SK-N-SH treated with all-trans-retinoic acid at 6 μM for 48 hours (cell line): ENCODE measurements at regions not wholly inside any gene's neighbourhood (a gene's known extent, or its start where the extent isn't known, plus 50 kb on each side); places are given as distances from the start of the nearest gene placed in this dataset.

Experiments
- ATAC-seq: fragments of 200-7000 bp; cut with Tn5 transposase; 3 replicates; pipeline ENCODE4 v1.9.1; 2020; ENCODE audit warnings: mild to moderate bottlenecking, moderate library complexity
- ARNTL ChIP-seq: fragments of 450-650 bp; formaldehyde crosslinking; IDR thresholded peaks from 2 replicates; pipeline ENCODE4 v1.5.0; 2020; ENCODE audit warnings: low read depth, mild to moderate bottlenecking, moderate library complexity, borderline replicate concordance
- BACH2 ChIP-seq: fragments of 250-450 bp; sonication (Bioruptor Pico); IDR thresholded peaks from 2 replicates; pipeline ENCODE4 v1.9.0; 2021; ENCODE audit warnings: mild to moderate bottlenecking, borderline replicate concordance
- CREB5 ChIP-seq: fragments of 250-450 bp; sonication (Bioruptor Pico); IDR thresholded peaks from 2 replicates; pipeline ENCODE4 v1.5.1; 2020; ENCODE audit warnings: low read depth, mild to moderate bottlenecking, moderate library complexity
- CSDC2 ChIP-seq: fragments of 250-450 bp; sonication (Bioruptor Pico); IDR thresholded peaks from 2 replicates; pipeline ENCODE4 v1.5.0; 2020; ENCODE audit warnings: mild to moderate bottlenecking, moderate library complexity
- ESRRG ChIP-seq: fragments of 250-450 bp; sonication (Bioruptor Pico); IDR thresholded peaks from 2 replicates; pipeline ENCODE4 v1.6.1; 2021; ENCODE audit warnings: mild to moderate bottlenecking
- GLIS3 ChIP-seq: fragments of 250-450 bp; sonication (Bioruptor Pico); IDR thresholded peaks from 2 replicates; pipeline ENCODE4 v1.5.0; 2020; ENCODE audit warnings: mild to moderate bottlenecking, moderate library complexity
- ISL1 ChIP-seq: fragments of 250-450 bp; sonication (Bioruptor Pico); IDR thresholded peaks from 2 replicates; pipeline ENCODE4 v2.1.2; 2022; ENCODE audit warnings: mild to moderate bottlenecking, moderate library complexity
- OSR1 ChIP-seq: fragments of 250-450 bp; sonication (Bioruptor Pico); IDR thresholded peaks from 2 replicates; pipeline ENCODE4 v1.8.0; 2022; ENCODE audit warnings: moderate library complexity, mild to moderate bottlenecking, inconsistent platforms
- PATZ1 ChIP-seq: fragments of 250-450 bp; sonication (Bioruptor Pico); IDR thresholded peaks from 2 replicates; pipeline ENCODE4 v1.8.0; 2020; ENCODE audit warnings: mild to moderate bottlenecking, moderate library complexity, borderline replicate concordance
- PPARA ChIP-seq: fragments of 250-450 bp; sonication (Bioruptor Pico); IDR thresholded peaks from 2 replicates; pipeline ENCODE4 v1.5.0; 2020; ENCODE audit warnings: mild to moderate bottlenecking, borderline replicate concordance
- RARB ChIP-seq: fragments of 250-450 bp; sonication (Bioruptor Pico); IDR thresholded peaks from 2 replicates; pipeline ENCODE4 v1.8.0; 2021; ENCODE audit warnings: mild to moderate bottlenecking, moderate library complexity
- SNAI2 ChIP-seq: fragments of 250-450 bp; sonication (Bioruptor Pico); IDR thresholded peaks from 2 replicates; pipeline ENCODE4 v1.5.0; 2020; ENCODE audit warnings: mild to moderate bottlenecking, moderate library complexity
- TOX ChIP-seq: fragments of 250-450 bp; sonication (Bioruptor Pico); IDR thresholded peaks from 2 replicates; pipeline ENCODE4 v1.8.0; 2021; ENCODE audit warnings: mild to moderate bottlenecking, moderate library complexity, borderline replicate concordance
- TSHZ2 ChIP-seq: fragments of 250-450 bp; sonication (Bioruptor Pico); IDR thresholded peaks from 2 replicates; pipeline ENCODE4 v1.5.0; 2020; ENCODE audit warnings: mild to moderate bottlenecking, moderate library complexity
- ZC3H10 ChIP-seq: fragments of 250-450 bp; sonication (Bioruptor Pico); IDR thresholded peaks from 2 replicates; pipeline ENCODE4 v1.5.1; 2021; ENCODE audit warnings: mild to moderate bottlenecking, moderate library complexity
- ZFP30 ChIP-seq: fragments of 450-650 bp; formaldehyde crosslinking; IDR thresholded peaks from 2 replicates; pipeline ENCODE4 v1.5.0; 2022; ENCODE audit warnings: mild to moderate bottlenecking, moderate library complexity
- ZNF565 ChIP-seq: fragments of 450-650 bp; formaldehyde crosslinking; conservative IDR thresholded peaks from 2 replicates; pipeline ENCODE4 v1.5.0; 2020; ENCODE audit warnings: low read depth, mild to moderate bottlenecking, moderate library complexity
- ZNF70 ChIP-seq: fragments of 450-650 bp; formaldehyde crosslinking; IDR thresholded peaks from 2 replicates; pipeline ENCODE4 v1.5.0; 2020; ENCODE audit warnings: mild to moderate bottlenecking, moderate library complexity
- ZNF8 ChIP-seq: fragments of 450-650 bp; formaldehyde crosslinking; IDR thresholded peaks from 2 replicates; pipeline ENCODE4 v1.5.0; 2020; ENCODE audit warnings: mild to moderate bottlenecking, moderate library complexity
- TF ChIP-seq, protein P1 (sequence below): fragments of 250-450 bp; sonication (Bioruptor Pico); IDR thresholded peaks from 2 replicates; pipeline ENCODE4 v1.8.0; 2021; ENCODE audit warnings: low read depth, mild to moderate bottlenecking, moderate library complexity, borderline replicate concordance
- TF ChIP-seq, protein P2 (sequence below): fragments of 250-450 bp; sonication (Bioruptor Pico); IDR thresholded peaks from 2 replicates; pipeline ENCODE4 v1.5.1; 2021; ENCODE audit warnings: mild to moderate bottlenecking, moderate library complexity

GRCh38 chr11:37907436-37908218 is 1309.6 kb upstream of the RAG2 start:
- ATAC-seq = no peak
- TF ChIP-seq ARNTL (CRISPR knock-in tag) = no peak
- TF ChIP-seq BACH2 (CRISPR knock-in tag) = no peak
- TF ChIP-seq, protein P1, sequence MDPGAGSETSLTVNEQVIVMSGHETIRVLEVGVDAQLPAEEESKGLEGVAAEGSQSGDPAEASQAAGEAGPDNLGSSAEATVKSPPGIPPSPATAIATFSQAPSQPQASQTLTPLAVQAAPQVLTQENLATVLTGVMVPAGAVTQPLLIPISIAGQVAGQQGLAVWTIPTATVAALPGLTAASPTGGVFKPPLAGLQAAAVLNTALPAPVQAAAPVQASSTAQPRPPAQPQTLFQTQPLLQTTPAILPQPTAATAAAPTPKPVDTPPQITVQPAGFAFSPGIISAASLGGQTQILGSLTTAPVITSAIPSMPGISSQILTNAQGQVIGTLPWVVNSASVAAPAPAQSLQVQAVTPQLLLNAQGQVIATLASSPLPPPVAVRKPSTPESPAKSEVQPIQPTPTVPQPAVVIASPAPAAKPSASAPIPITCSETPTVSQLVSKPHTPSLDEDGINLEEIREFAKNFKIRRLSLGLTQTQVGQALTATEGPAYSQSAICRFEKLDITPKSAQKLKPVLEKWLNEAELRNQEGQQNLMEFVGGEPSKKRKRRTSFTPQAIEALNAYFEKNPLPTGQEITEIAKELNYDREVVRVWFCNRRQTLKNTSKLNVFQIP (CRISPR knock-in tag) = no peak
- no peak for TF ChIP-seq ZNF8
- TF ChIP-seq PPARA (CRISPR knock-in tag) = no peak
- no peak for TF ChIP-seq OSR1 (CRISPR knock-in tag)
- TF ChIP-seq ZC3H10 = no peak
- TF ChIP-seq TOX (CRISPR knock-in tag) = no peak
- no peak for TF ChIP-seq TSHZ2 (CRISPR knock-in tag)
- no peak for TF ChIP-seq ZFP30 (CRISPR knock-in tag)
- TF ChIP-seq SNAI2 = no peak
- no peak for TF ChIP-seq ISL1
- no peak for TF ChIP-seq GLIS3 (CRISPR knock-in tag)
- no peak for TF ChIP-seq RARB (CRISPR knock-in tag)
- TF ChIP-seq CSDC2 (CRISPR knock-in tag) = no peak
- no peak for TF ChIP-seq CREB5 (CRISPR knock-in tag)
- TF ChIP-seq ZNF565 = no peak
- no peak for TF ChIP-seq PATZ1
- no peak for TF ChIP-seq ESRRG (CRISPR knock-in tag)

DNA sequence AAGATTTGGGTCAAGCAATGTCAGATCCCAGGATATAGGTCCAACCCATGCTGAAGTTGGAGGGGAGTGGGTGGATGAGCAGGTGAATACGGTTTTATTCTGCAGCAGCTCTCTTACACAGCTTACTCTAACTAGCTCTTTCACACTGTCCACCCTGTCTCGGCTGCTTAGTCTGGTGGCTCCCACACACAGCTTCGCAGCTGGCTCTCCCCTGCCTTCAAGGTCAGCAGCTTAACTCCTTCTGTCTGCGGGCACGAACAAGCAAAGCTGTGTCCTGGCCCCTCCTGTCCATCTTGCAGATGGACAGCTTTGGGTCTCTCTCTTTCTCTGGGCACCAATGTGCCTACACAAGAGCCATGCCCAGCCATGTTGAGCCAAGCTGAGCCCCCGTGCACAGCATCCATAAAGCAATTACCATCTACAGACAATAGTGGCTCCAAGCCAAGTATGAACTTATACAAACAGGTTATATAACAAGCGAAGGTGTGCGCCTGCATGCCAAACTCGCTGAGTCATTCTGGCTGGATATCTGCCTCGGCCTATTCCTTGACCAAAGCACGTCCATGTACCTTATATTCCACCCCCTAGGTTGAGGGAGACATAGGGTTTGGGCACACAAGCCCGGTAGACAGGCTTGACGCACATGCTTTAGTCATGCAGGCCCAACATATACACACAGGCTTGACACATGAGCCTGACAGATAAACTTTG is 1307.8 kb upstream of the RAG2 start:
- no peak for TF ChIP-seq CSDC2 (CRISPR knock-in tag)
- TF ChIP-seq BACH2 (CRISPR knock-in tag) = no peak
- TF ChIP-seq ESRRG (CRISPR knock-in tag) = no peak
- TF ChIP-seq OSR1 (CRISPR knock-in tag) = no peak
- no peak for ATAC-seq

DNA sequence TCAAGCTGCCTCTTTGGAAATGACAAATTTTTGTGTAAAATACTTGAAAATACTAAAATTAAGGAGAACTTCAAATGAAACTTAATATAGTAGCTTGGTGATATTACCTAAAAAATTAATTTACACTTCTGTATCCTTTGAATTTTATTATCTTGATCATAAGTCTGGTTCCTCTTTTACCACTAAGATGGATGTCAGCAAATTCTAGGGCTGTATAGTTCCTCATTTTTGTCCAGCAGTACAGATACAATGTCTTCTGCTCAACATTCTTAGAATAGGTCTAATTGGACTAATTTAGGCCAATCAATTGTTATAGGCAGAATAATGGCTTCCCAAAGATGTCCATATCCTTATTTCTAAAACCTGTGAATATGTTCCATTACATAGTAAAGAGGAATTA is 1298.0 kb upstream of the RAG2 start:
- no peak for ATAC-seq
- TF ChIP-seq PATZ1 = no peak
- no peak for TF ChIP-seq ZNF565
- TF ChIP-seq ZC3H10 = no peak
- TF ChIP-seq GLIS3 (CRISPR knock-in tag) = no peak
- no peak for TF ChIP-seq SNAI2
- TF ChIP-seq, protein P1 (CRISPR knock-in tag) = no peak
- TF ChIP-seq ZNF70 (CRISPR knock-in tag) = no peak
- TF ChIP-seq, protein P2, sequence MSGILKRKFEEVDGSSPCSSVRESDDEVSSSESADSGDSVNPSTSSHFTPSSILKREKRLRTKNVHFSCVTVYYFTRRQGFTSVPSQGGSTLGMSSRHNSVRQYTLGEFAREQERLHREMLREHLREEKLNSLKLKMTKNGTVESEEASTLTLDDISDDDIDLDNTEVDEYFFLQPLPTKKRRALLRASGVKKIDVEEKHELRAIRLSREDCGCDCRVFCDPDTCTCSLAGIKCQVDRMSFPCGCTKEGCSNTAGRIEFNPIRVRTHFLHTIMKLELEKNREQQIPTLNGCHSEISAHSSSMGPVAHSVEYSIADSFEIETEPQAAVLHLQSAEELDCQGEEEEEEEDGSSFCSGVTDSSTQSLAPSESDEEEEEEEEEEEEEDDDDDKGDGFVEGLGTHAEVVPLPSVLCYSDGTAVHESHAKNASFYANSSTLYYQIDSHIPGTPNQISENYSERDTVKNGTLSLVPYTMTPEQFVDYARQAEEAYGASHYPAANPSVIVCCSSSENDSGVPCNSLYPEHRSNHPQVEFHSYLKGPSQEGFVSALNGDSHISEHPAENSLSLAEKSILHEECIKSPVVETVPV = no peak
